IMR-90 (cell line): ENCODE measurements at regions not wholly inside any gene's neighbourhood (a gene's known extent, or its start where the extent isn't known, plus 50 kb on each side); places are given as distances from the start of the nearest gene placed in this dataset.

Source experiments
- CHD1 ChIP-seq: IDR thresholded peaks from 2 replicates; pipeline ENCODE4 v1.6.1; 2012; ENCODE audit warnings: low read depth, low read length, improper control_type of control experiment
- CTCF ChIP-seq: conservative IDR thresholded peaks from 2 replicates; pipeline ENCODE4 v1.5.1; 2012; ENCODE audit warnings: mild to moderate bottlenecking, low read depth, low read length, improper control_type of control experiment
- POLR2A ChIP-seq: IDR thresholded peaks from 2 replicates; pipeline ENCODE4 v1.6.1; 2012; ENCODE audit warnings: mild to moderate bottlenecking, low read depth, low read length

GRCh38 chr2:88844960-88845359, 153.5 kb downstream of the RPIA start:
- TF ChIP-seq CTCF (no peak), POLR2A (no peak), CHD1 (no peak)
